Right lobe of liver (tissue), 4 donors: ENCODE measurements at regions not wholly inside any gene's neighbourhood (a gene's known extent, or its start where the extent isn't known, plus 50 kb on each side); places are given as distances from the start of the nearest gene placed in this dataset.

Experiments used
- CTCF ChIP-seq, 4 donors: fragments of 200-600 bp in 3 of 4; fragments of 450-650 bp in 1 of 4; IDR thresholded peaks; one replicate each; pipeline versions ENCODE4 v1.5.1 to v1.8.0; 2016 to 2022; ENCODE audit warnings: antibody characterized with exemption in 4 of 4, mild to moderate bottlenecking in 2 of 4
- POLR2A ChIP-seq: fragments of 450-650 bp; IDR thresholded peaks from one replicate; pipeline ENCODE4 v1.6.1; 2017; ENCODE audit warnings: antibody characterized with exemption, mild to moderate bottlenecking
- donor health status: DM: no; HTN: no; CAD: no.
- donor health status: DM: no; HTN: no; CAD: no.
- donor health status: DM: no; HTN: yes; CAD: no.

GRCh38 chr2:195600778-195601177 lies 56.2 kb upstream of the SLC39A10 start:
- TF ChIP-seq CTCF (IDR thresholded peaks at IDR 0.05): no peak
- TF ChIP-seq POLR2A: no peak
